ENCODE measurements at regions not wholly inside any gene's neighbourhood (a gene's known extent, or its start where the extent isn't known, plus 50 kb on each side); places are given as distances from the start of the nearest gene placed in this dataset.

GRCh38 chr4:65126200-65126599, 544.1 kb downstream of the EPHA5 start:
- DNase-seq (ENCODE audit: low read depth), result no peak

GRCh38 chr4:65120287-65120686, 550.0 kb downstream of the EPHA5 start:
- DNase-seq (ENCODE audit: low read depth), result no peak

- no peak for DNase-seq (ENCODE audit: low read depth)
Observed at GRCh38 chr4:65102419-65102818, 567.9 kb downstream of the EPHA5 start.

GRCh38 chr4:65096630-65097029, 573.7 kb downstream of the EPHA5 start:
- DNase-seq (ENCODE audit: low read depth), result no peak

- no peak for DNase-seq (ENCODE audit: low read depth)
Observed at GRCh38 chr4:65089666-65090065, 580.6 kb downstream of the EPHA5 start.

- no peak for DNase-seq (ENCODE audit: low read depth)
Observed at GRCh38 chr4:65083076-65083475, 587.2 kb downstream of the EPHA5 start.

GRCh38 chr4:65071564-65071963, 598.7 kb downstream of the EPHA5 start:
- no peak for DNase-seq (ENCODE audit: low read depth)

GRCh38 chr4:65069177-65069576, 601.1 kb downstream of the EPHA5 start:
- no peak for DNase-seq (ENCODE audit: low read depth)

- no peak for DNase-seq (ENCODE audit: low read depth)
Observed at GRCh38 chr4:65066106-65066505, 604.2 kb downstream of the EPHA5 start.

- no peak for DNase-seq (ENCODE audit: low read depth)
Observed at GRCh38 chr4:65063601-65064000, 606.7 kb downstream of the EPHA5 start.

- no peak for DNase-seq (ENCODE audit: low read depth)
Observed at GRCh38 chr4:65050786-65051185, 619.5 kb downstream of the EPHA5 start.

GRCh38 chr4:65046192-65047133, 623.8 kb downstream of the EPHA5 start:
- no peak for DNase-seq (ENCODE audit: low read depth)

- no peak for DNase-seq (ENCODE audit: low read depth)
Observed at GRCh38 chr4:65033899-65034298, 624.6 kb upstream of the TECRL start.

- no peak for DNase-seq (ENCODE audit: low read depth)
Observed at GRCh38 chr4:65028592-65028991, 619.3 kb upstream of the TECRL start.

GRCh38 chr4:65023883-65024670, 614.8 kb upstream of the TECRL start:
- DNase-seq (ENCODE audit: low read depth), result peak; percentile 18

GRCh38 chr4:65023081-65023480, 613.8 kb upstream of the TECRL start:
- peak; percentile 36 for DNase-seq (ENCODE audit: low read depth)

GRCh38 chr4:65021737-65022136, 612.5 kb upstream of the TECRL start:
- no peak for DNase-seq (ENCODE audit: low read depth)

- no peak for DNase-seq (ENCODE audit: low read depth)
Observed at GRCh38 chr4:65021149-65021548, 611.9 kb upstream of the TECRL start.

GRCh38 chr4:65019775-65020174, 610.5 kb upstream of the TECRL start:
- no peak for DNase-seq (ENCODE audit: low read depth)

- no peak for DNase-seq (ENCODE audit: low read depth)
Observed at GRCh38 chr4:65018313-65018712, 609.1 kb upstream of the TECRL start.

GRCh38 chr4:65014078-65014477, 604.8 kb upstream of the TECRL start:
- no peak for DNase-seq (ENCODE audit: low read depth)

GRCh38 chr4:65007841-65008439, 598.7 kb upstream of the TECRL start:
- DNase-seq (ENCODE audit: low read depth), result peak; percentile 34

- no peak for DNase-seq (ENCODE audit: low read depth)
Observed at GRCh38 chr4:64975177-64975576, 565.9 kb upstream of the TECRL start.

Measured in CMK (cell line).